PC-9 (cell line): ENCODE measurements at regions not wholly inside any gene's neighbourhood (a gene's known extent, or its start where the extent isn't known, plus 50 kb on each side); places are given as distances from the start of the nearest gene placed in this dataset.
A peak's percentile ranks its signal among the peaks of the same experiment; 100 is the strongest.

Experiments used
- BruUV-seq: library from RNA; stranded (reverse); fragments of 400-500 nt; replicated peaks from 2 replicates; lab custom pipeline; 2021; lab: Mats Ljungman, UMichigan
- CTCF ChIA-PET: fragments of 300-600 bp; sonication (Branson Sonifier 250); formaldehyde crosslinking; loops from one replicate; lab custom pipeline; 2022; ENCODE audit warnings: antibody characterized with exemption; lab: Charles Lee
- POLR2A ChIA-PET: fragments of 300-600 bp; sonication (Branson Sonifier 250); formaldehyde crosslinking; loops from one replicate; lab custom pipeline; 2022; ENCODE audit warnings: antibody characterized with exemption; ENCODE audit not compliant: unreplicated experiment; lab: Charles Lee
- DNase-seq, 2 experiments: peaks; one replicate each; pipeline versions ENCODE4 v3.0.0 to v3.0.0-alpha.2; 2015 to 2022; ENCODE audit warnings: mixed read lengths in 1 of 2
- H2AFZ ChIP-seq: fragments of 200-600 bp; sonication (generic); 2 replicates; pipeline ENCODE4 v1.8.1; 2017; ENCODE audit warnings: antibody characterized with exemption
- H3F3A ChIP-seq: fragments of 200-600 bp; sonication (generic); 2 replicates; pipeline ENCODE4 v1.8.1; 2017; ENCODE audit warnings: antibody characterized with exemption, mild to moderate bottlenecking, low read depth; ENCODE audit not compliant: insufficient read depth
- H3K27ac ChIP-seq: fragments of 200-600 bp; sonication (generic); 2 replicates; pipeline ENCODE4 v1.6.1; 2016; ENCODE audit warnings: mixed run types
- H3K27me3 ChIP-seq: fragments of 200-600 bp; sonication (generic); 2 replicates; pipeline ENCODE4 v1.6.1; 2016; ENCODE audit warnings: low read depth, mixed run types; ENCODE audit not compliant: insufficient read depth
- H3K36me3 ChIP-seq: fragments of 200-600 bp; sonication (generic); 2 replicates; pipeline ENCODE4 v1.6.1; 2016; ENCODE audit warnings: low read depth, mixed run types
- H3K4me1 ChIP-seq: fragments of 200-600 bp; sonication (generic); replicated peaks from 2 replicates; pipeline ENCODE4 v1.6.1; 2016; ENCODE audit warnings: mixed run types; ENCODE audit not compliant: insufficient read depth
- H3K4me2 ChIP-seq: fragments of 200-600 bp; sonication (generic); 2 replicates; pipeline ENCODE4 v1.6.1; 2017; ENCODE audit warnings: mixed run types
- H3K4me3 ChIP-seq: fragments of 200-600 bp; sonication (generic); 2 replicates; pipeline ENCODE4 v1.6.1; 2016; ENCODE audit warnings: mixed run types
- H3K79me2 ChIP-seq: fragments of 200-600 bp; sonication (generic); 2 replicates; pipeline ENCODE4 v1.6.1; 2017; ENCODE audit warnings: low read depth, mixed run types
- H3K9me2 ChIP-seq: fragments of 200-600 bp; sonication (generic); 2 replicates; pipeline ENCODE4 v1.8.1; 2017; ENCODE audit warnings: mild to moderate bottlenecking; ENCODE audit not compliant: insufficient read depth
- H3K9me3 ChIP-seq: fragments of 200-600 bp; sonication (generic); 2 replicates; pipeline ENCODE4 v1.8.1; 2016; ENCODE audit warnings: low read depth; ENCODE audit not compliant: insufficient read depth
- H4K20me1 ChIP-seq: fragments of 200-600 bp; sonication (generic); 2 replicates; pipeline ENCODE4 v1.8.1; 2017; ENCODE audit not compliant: insufficient read depth
- EZH2 ChIP-seq: fragments of 200-600 bp; sonication (generic); IDR thresholded peaks from 2 replicates; pipeline ENCODE4 v1.8.0; 2017; ENCODE audit warnings: antibody characterized with exemption, low read depth
- intact Hi-C: fragments of 100-400 bp; cut with micrococcal nuclease; formaldehyde crosslinking; loops from one replicate; pipeline ENCODE4 v1.10.0; 2022; ENCODE audit not compliant: unreplicated experiment
- TF ChIP-seq, protein P1 (sequence below): fragments of 200-600 bp; sonication (generic); conservative IDR thresholded peaks from 2 replicates; pipeline ENCODE4 v1.6.1; 2017; ENCODE audit warnings: mixed run types, antibody characterized with exemption, mild to moderate bottlenecking, moderate library complexity

DNA sequence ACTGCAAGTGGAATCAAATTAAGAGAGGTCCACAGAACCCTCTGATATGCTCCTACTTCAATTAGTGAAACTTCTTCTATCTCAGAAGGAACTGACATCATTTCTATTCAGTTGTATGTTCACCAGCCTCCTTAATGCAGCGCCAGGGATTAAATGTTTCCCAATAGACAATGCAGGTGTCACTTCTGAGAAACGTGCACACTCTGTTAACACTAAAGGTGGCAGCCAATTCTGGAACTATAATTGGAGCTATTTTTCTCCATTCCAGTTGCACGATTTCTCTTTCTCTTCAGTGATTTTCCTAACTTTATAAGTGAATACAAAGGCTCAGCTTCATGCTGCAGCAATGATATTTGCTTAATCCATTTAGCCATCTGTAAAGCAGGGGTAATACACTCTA is 821.9 kb downstream of the TDRD15 start:
- no peak overlapping the region for H3K4me3 ChIP-seq
- no TSS peak for BruUV-seq
- H3K4me2 ChIP-seq, result no peak overlapping the region
- intact Hi-C loops, result no loop called here
- no peak for DNase-seq
- no peak overlapping the region for H3K27ac ChIP-seq
- H3F3A ChIP-seq, result no peaks in the 10 kb centered on the region
- no peaks in the 10 kb centered on the region for H4K20me1 ChIP-seq
- H3K27me3 ChIP-seq, result peaks cover 15% of the 10 kb centered on the region; the same call in 1 of the 2 replicates
- H3K9me2 ChIP-seq, result no peaks in the 10 kb centered on the region
- TF ChIP-seq, protein P1, sequence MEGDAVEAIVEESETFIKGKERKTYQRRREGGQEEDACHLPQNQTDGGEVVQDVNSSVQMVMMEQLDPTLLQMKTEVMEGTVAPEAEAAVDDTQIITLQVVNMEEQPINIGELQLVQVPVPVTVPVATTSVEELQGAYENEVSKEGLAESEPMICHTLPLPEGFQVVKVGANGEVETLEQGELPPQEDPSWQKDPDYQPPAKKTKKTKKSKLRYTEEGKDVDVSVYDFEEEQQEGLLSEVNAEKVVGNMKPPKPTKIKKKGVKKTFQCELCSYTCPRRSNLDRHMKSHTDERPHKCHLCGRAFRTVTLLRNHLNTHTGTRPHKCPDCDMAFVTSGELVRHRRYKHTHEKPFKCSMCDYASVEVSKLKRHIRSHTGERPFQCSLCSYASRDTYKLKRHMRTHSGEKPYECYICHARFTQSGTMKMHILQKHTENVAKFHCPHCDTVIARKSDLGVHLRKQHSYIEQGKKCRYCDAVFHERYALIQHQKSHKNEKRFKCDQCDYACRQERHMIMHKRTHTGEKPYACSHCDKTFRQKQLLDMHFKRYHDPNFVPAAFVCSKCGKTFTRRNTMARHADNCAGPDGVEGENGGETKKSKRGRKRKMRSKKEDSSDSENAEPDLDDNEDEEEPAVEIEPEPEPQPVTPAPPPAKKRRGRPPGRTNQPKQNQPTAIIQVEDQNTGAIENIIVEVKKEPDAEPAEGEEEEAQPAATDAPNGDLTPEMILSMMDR, result no peak
- no peak for TF ChIP-seq EZH2
- no peaks in the 10 kb centered on the region for H3K9me3 ChIP-seq
- ChIA-PET CTCF (no interaction called here), POLR2A (interaction anchor here (0.6 kb wide), 1 partner anchor 22 kb away, joined by 5 read pairs; no protein-coding TSS in a partner anchor)
- H3K4me1 ChIP-seq, result no peaks in the 10 kb centered on the region
- no peaks in the 10 kb centered on the region for H3K36me3 ChIP-seq
- no peak overlapping the region for H2AFZ ChIP-seq
- H3K79me2 ChIP-seq, result no peaks in the 10 kb centered on the region

DNA sequence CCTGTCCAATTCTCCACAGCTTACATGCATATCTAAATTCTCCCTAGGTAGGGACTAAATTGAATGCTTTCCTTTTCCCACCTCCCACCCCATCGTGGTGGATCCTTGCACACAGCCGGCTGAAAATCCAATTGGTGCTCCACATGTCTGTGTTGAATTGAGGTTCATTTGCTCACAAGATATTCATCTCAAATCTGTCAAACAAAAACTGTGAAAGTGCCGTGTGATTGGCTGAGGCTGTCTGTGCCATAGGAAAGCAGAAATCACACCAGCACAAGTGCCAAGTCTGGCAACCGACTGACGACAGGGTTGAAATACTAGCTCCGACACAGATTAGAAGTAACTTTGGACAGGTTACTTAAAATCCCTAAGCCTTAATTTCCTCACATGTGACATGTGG is 823.3 kb downstream of the TDRD15 start:
- no peaks in the 10 kb centered on the region for H3K4me1 ChIP-seq
- H2AFZ ChIP-seq, result no peak overlapping the region
- H3K4me3 ChIP-seq, result no peak overlapping the region
- no peaks in the 10 kb centered on the region for H4K20me1 ChIP-seq
- no peaks in the 10 kb centered on the region for H3K36me3 ChIP-seq
- peaks cover 15% of the 10 kb centered on the region; the same call in 1 of the 2 replicates for H3K27me3 ChIP-seq
- no peaks in the 10 kb centered on the region for H3K9me3 ChIP-seq
- no peak overlapping the region for H3K27ac ChIP-seq
- CTCF ChIA-PET, result no interaction called here
- no peak for TF ChIP-seq EZH2
- TF ChIP-seq, protein P1, result no peak
- BruUV-seq, result no TSS peak
- H3F3A ChIP-seq, result no peaks in the 10 kb centered on the region
- H3K4me2 ChIP-seq, result no peak overlapping the region
- intact Hi-C loops, result no loop called here
- POLR2A ChIA-PET, result no interaction called here
- no peaks in the 10 kb centered on the region for H3K79me2 ChIP-seq
- no peak for DNase-seq
- no peaks in the 10 kb centered on the region for H3K9me2 ChIP-seq

DNA sequence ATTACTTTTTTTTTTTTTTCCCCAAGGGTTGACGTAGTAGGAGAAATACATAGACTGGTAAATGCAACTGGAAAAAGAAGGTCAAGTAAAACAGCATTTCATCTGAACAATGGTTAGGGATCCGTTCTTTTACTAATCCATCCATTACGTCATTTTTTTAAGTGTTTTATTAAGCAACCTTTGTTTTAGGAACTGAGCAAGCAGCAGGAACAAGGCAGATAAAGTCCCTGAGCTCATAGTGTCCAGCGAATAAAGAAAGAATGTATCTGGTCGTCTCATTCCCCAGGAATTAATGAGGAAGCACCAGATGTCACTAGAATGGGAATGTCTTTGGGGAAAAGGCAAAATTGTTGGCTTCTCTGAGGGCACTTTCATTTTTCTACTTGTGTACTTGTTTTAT is 842.4 kb downstream of the TDRD15 start:
- Histone ChIP-seq H2AFZ (no peak overlapping the region), H3K4me3 (no peak overlapping the region), H3K9me3 (no peaks in the 10 kb centered on the region), H4K20me1 (no peaks in the 10 kb centered on the region), H3K9me2 (no peaks in the 10 kb centered on the region; the same call in 1 of the 2 replicates), H3K27me3 (no peaks in the 10 kb centered on the region), H3K27ac (no peak overlapping the region), H3K4me2 (0 out of 2 replicates have a peak overlapping the region, but pooled peaks have one; percentile 2), H3K36me3 (no peaks in the 10 kb centered on the region), H3K79me2 (no peaks in the 10 kb centered on the region), H3F3A (no peaks in the 10 kb centered on the region), H3K4me1 (no peaks in the 10 kb centered on the region)
- intact Hi-C loops, result no loop called here
- no peak for TF ChIP-seq EZH2
- TF ChIP-seq, protein P1, result no peak
- CTCF ChIA-PET, result interaction anchor here (0.5 kb wide), 1 partner anchor 895 kb away, joined by 3 read pairs; no protein-coding TSS in a partner anchor
- no peak for DNase-seq
- POLR2A ChIA-PET, result no interaction called here
- BruUV-seq, result no TSS peak
